ENCODE measurements at regions not wholly inside any gene's neighbourhood (a gene's known extent, or its start where the extent isn't known, plus 50 kb on each side); places are given as distances from the start of the nearest gene placed in this dataset.
"Not testable (repeated sequence)": the region's sequence is repeated elsewhere in the genome, so short reads cannot be mapped to it uniquely, and the experiment has no call there.

DNA sequence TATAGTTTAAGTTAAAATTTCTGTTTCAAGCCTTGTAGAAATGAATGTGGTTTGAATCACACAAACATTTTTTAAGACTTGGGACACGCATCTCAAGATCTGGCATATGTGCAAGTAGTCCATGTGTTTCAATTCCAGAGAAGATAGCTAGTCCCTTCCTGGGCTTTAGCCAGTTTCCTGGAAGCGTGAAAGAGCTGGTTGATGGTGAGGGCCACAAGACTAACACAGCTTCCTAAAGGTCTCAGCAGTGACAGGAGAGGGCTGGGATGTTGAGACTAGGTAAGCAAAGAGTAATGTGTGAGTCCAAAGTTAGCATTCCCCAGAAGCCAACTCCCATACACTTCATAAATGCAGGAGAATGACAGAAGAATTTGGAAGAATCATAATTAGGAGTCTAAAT lies 111.9 kb upstream of the MAP2 start:
- no peak for DNase-seq (ENCODE audit: low read depth)
- TF ChIP-seq, protein P1, sequence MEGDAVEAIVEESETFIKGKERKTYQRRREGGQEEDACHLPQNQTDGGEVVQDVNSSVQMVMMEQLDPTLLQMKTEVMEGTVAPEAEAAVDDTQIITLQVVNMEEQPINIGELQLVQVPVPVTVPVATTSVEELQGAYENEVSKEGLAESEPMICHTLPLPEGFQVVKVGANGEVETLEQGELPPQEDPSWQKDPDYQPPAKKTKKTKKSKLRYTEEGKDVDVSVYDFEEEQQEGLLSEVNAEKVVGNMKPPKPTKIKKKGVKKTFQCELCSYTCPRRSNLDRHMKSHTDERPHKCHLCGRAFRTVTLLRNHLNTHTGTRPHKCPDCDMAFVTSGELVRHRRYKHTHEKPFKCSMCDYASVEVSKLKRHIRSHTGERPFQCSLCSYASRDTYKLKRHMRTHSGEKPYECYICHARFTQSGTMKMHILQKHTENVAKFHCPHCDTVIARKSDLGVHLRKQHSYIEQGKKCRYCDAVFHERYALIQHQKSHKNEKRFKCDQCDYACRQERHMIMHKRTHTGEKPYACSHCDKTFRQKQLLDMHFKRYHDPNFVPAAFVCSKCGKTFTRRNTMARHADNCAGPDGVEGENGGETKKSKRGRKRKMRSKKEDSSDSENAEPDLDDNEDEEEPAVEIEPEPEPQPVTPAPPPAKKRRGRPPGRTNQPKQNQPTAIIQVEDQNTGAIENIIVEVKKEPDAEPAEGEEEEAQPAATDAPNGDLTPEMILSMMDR (IDR thresholded peaks at IDR 0.05; ENCODE audit: insufficient read depth, low read depth, low read length, missing control alignments) = no peak
- H3K4me3 ChIP-seq (ENCODE audit: low read depth, low read length) = no peak overlapping the region

DNA sequence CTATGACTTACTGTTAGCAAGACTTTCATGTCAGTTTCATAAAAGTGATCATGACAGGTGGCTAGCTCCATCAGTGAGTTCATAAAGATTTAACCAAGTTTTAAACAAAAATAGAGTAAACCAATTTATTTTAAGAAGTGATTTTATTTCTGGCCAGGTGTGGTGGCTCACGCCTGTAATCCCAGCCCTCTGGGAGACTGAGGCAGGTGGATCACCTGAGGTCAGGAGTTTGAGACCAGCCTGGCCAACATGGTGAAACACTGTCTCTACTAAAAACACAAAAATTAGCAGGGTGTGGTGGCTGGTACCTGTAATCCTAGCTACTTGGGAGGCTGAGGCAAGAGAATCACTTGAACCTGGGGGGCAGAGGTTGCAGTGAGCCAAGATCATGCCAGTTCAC lies 111.4 kb upstream of the MAP2 start:
- not testable (repeated sequence) for DNase-seq (ENCODE audit: low read depth); H3K4me3 ChIP-seq (ENCODE audit: low read depth, low read length)

DNA sequence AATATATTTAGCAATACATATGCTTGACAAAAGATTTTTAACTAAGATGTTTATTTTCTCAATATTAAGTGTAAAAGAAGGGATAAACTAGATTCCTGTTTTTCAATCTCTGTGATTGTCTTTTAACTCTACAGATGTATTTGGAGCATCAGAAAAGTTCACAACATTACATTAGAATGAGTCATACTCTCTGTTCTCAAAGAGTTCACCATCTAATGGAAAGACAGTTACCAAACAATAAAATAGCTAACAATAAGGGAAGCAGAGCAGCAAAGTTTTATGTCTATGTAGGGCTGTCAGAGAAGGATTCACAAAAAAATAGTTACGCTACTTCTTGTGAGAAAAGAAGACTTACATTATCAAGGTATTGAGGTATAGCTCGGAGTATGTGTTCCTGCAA lies 109.2 kb upstream of the MAP2 start:
- TF ChIP-seq, protein P1 (IDR thresholded peaks at IDR 0.05; ENCODE audit: insufficient read depth, low read depth, low read length, missing control alignments) = no peak
- no peak overlapping the region for H3K4me3 ChIP-seq (ENCODE audit: low read depth, low read length)
- DNase-seq (ENCODE audit: low read depth) = no peak

DNA sequence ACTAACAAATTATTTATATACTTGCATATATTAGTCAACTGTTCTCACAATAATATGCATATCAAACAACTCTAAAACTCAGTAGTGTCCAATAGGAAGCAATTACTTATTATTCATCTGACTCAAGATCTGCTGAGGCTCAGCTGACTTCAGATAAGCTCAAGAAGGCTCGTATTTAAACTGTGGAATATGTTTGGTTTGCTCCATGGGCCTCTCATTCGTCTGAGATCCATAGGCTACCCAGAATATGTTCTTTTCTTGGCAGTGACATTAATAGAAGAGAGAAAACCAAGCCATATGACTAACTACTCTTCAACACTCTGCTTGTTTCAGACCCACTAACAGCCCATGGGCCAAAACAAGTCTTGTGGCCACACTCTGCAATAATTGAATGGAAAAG lies 107.7 kb upstream of the MAP2 start:
- no peak overlapping the region for H3K4me3 ChIP-seq (ENCODE audit: low read depth, low read length)
- TF ChIP-seq, protein P1 (IDR thresholded peaks at IDR 0.05; ENCODE audit: insufficient read depth, low read depth, low read length, missing control alignments) = no peak

DNA sequence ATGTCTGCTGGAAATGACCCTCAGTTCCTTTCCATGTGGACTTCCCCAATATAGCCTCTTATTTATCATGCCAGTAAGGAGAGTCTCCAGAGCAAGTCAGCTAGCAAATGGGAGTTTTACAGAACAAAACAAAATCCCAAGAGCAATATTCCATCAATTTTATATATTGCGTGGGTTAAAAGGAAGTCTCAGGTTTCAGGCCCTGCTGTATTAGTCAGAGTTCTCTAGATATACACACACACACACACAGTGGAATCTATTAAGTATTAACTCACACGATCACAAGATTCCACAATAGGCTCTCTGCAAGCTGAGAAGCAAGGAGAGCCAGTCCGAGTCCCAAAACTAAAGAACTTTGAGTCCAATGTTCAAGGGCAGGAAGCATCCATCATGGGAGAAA lies 102.8 kb upstream of the MAP2 start:
- TF ChIP-seq, protein P1 (IDR thresholded peaks at IDR 0.05; ENCODE audit: insufficient read depth, low read depth, low read length, missing control alignments) = no peak
- H3K4me3 ChIP-seq (ENCODE audit: low read depth, low read length) = no peak overlapping the region
- no peak for DNase-seq (ENCODE audit: low read depth)

More for the DNA sequence above, 107.7 kb upstream of the MAP2 start:
- no peak for DNase-seq (ENCODE audit: low read depth)

DNA sequence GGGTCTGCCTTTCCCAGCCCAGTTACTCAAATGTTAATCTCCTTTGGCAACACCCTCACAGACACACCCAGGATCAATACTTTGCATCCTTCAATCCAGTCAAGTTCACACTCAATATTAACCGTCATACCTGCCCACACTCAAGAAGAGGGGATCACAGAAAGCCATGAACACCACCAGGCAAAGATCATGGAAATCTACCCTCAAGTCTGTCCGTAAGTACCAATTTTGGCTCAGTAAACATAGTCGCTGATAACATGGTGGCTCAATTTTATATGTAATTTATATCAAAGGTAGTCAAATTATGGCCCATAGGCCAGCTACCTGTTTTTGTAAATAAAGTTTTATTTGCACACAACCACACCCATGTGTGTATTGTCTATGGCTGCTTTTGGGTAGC lies 102.3 kb upstream of the MAP2 start:
- no peak overlapping the region for H3K4me3 ChIP-seq (ENCODE audit: low read depth, low read length)
- DNase-seq (ENCODE audit: low read depth) = no peak
- TF ChIP-seq, protein P1 (IDR thresholded peaks at IDR 0.05; ENCODE audit: insufficient read depth, low read depth, low read length, missing control alignments) = no peak

DNA sequence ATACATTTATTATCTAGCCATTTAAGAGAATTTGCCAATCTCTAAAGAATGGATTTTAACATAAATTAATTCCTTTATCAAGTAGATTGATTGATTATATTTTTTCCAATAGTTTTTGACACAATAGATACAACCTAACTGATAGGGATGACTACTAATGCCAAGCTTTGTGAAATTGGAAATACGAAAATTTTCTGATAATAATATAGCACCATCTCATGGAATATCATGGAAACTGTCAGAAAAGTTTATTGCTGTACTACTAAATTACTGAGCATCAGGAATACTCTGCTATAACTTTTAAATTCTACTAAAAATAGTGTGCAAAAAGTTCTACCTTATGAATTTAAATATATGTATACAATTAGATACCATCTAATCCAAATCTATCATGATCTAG lies 101.8 kb upstream of the MAP2 start:
- no peak for DNase-seq (ENCODE audit: low read depth)
- H3K4me3 ChIP-seq (ENCODE audit: low read depth, low read length) = no peak overlapping the region
- TF ChIP-seq, protein P1 (IDR thresholded peaks at IDR 0.05; ENCODE audit: insufficient read depth, low read depth, low read length, missing control alignments) = no peak

All from GM12865 (cell line).